ENCODE measurements at regions not wholly inside any gene's neighbourhood (a gene's known extent, or its start where the extent isn't known, plus 50 kb on each side); places are given as distances from the start of the nearest gene placed in this dataset.
A peak's percentile ranks its signal among the peaks of the same experiment; 100 is the strongest.

GRCh38 chr1:199121047-199121446, 482.2 kb downstream of the PTPRC start:
- DNase-seq, result no peak

- DNase-seq, result no peak
These were observed 483.2 kb downstream of the PTPRC start for GRCh38 chr1:199122085-199122484.

- peak; percentile 70 for DNase-seq
These were observed 483.9 kb downstream of the PTPRC start for GRCh38 chr1:199122532-199123311.

- DNase-seq, result peak; percentile 91
These were observed 484.8 kb downstream of the PTPRC start for GRCh38 chr1:199123615-199124014.

GRCh38 chr1:199124351-199124750, 485.5 kb downstream of the PTPRC start:
- DNase-seq, result peak; percentile 41

GRCh38 chr1:199129247-199129646, 490.4 kb downstream of the PTPRC start:
- DNase-seq, result no peak

GRCh38 chr1:199132006-199132405, 493.2 kb downstream of the PTPRC start:
- no peak for DNase-seq

- DNase-seq, result no peak
These were observed 497.1 kb downstream of the PTPRC start for GRCh38 chr1:199135901-199136300.

GRCh38 chr1:199138061-199138460, 499.2 kb downstream of the PTPRC start:
- DNase-seq, result no peak

GRCh38 chr1:199149591-199149990, 510.8 kb downstream of the PTPRC start:
- DNase-seq, result no peak

GRCh38 chr1:199150756-199151155, 511.9 kb downstream of the PTPRC start:
- DNase-seq, result no peak

GRCh38 chr1:199151634-199152425, 513.0 kb downstream of the PTPRC start:
- no peak for DNase-seq

- DNase-seq, result no peak
These were observed 513.8 kb downstream of the PTPRC start for GRCh38 chr1:199152676-199153075.

- DNase-seq, result no peak
These were observed 516.6 kb downstream of the PTPRC start for GRCh38 chr1:199155166-199156019.

GRCh38 chr1:199157494-199157893, 518.7 kb downstream of the PTPRC start:
- DNase-seq, result peak; percentile 26

GRCh38 chr1:199160521-199161318, 521.9 kb downstream of the PTPRC start:
- no peak for DNase-seq

- no peak for DNase-seq
These were observed 522.5 kb downstream of the PTPRC start for GRCh38 chr1:199161319-199161680.

- no peak for DNase-seq
These were observed 523.0 kb downstream of the PTPRC start for GRCh38 chr1:199161766-199162303.

GRCh38 chr1:199163267-199163666, 524.4 kb downstream of the PTPRC start:
- DNase-seq, result no peak

- DNase-seq, result no peak
These were observed 524.8 kb downstream of the PTPRC start for GRCh38 chr1:199163670-199164069.

GRCh38 chr1:199167460-199167859, 528.6 kb downstream of the PTPRC start:
- DNase-seq, result no peak
